Endothelial cell of umbilical vein (primary cell): ENCODE measurements at regions not wholly inside any gene's neighbourhood (a gene's known extent, or its start where the extent isn't known, plus 50 kb on each side); places are given as distances from the start of the nearest gene placed in this dataset.

ENCODE experiments used
- BruUV-seq: library from RNA; stranded (reverse); fragments of 400-500 nt; replicated peaks from 2 replicates; lab custom pipeline; 2021; lab: Mats Ljungman, UMichigan
- CTCF ChIA-PET: fragments of 300-600, 350-600 bp; sonication (Branson Sonifier 250); formaldehyde crosslinking; loops from one replicate; lab custom pipeline; 2021; ENCODE audit warnings: antibody characterized with exemption, inconsistent platforms; lab: Charles Lee
- POLR2A ChIA-PET: fragments of 300-600, 350-600 bp; sonication (Branson Sonifier 250); formaldehyde crosslinking; loops from one replicate; lab custom pipeline; 2021; ENCODE audit warnings: antibody characterized with exemption, inconsistent platforms; lab: Charles Lee
- DNase-seq: peaks from one replicate; pipeline ENCODE4 v3.0.0-alpha.2; 2011; ENCODE audit warnings: low read depth, low spot score
- FAIRE-seq: peaks from 2 replicates; lab custom pipeline; 2011; peaks lifted over from hg19 to GRCh38; lab: Jason Lieb, UNC
- H2AFZ ChIP-seq: 2 replicates; pipeline ENCODE4 v1.6.0; 2012; ENCODE audit warnings: low read depth, low read length, control low read depth, inconsistent platforms
- H3K27ac ChIP-seq: 2 replicates; pipeline ENCODE4 v1.5.1; 2011; ENCODE audit warnings: low read depth, mild to moderate bottlenecking, control low read depth, low read length, moderate library complexity; ENCODE audit not compliant: insufficient read depth
- H3K27me3 ChIP-seq, 2 experiments: 2 replicates each; pipeline versions ENCODE4 v1.6.0 to v1.6.1; 2011; ENCODE audit warnings: low read length in 2 of 2, mixed read lengths in 1 of 2; ENCODE audit not compliant: control insufficient read depth in 2 of 2, insufficient read depth in 2 of 2
- H3K36me3 ChIP-seq, 2 experiments: 2 replicates in 1 of 2; 3 replicates in 1 of 2; pipeline ENCODE4 v1.5.1; 2011; ENCODE audit warnings: low read length in 2 of 2, mild to moderate bottlenecking in 1 of 2, moderate library complexity in 1 of 2; ENCODE audit not compliant: control insufficient read depth in 2 of 2, insufficient read depth in 2 of 2; ENCODE audit errors: extremely low read depth in 1 of 2
- H3K4me1 ChIP-seq: 3 replicates; pipeline ENCODE4 v1.5.1; 2011; ENCODE audit warnings: mild to moderate bottlenecking, low read length; ENCODE audit not compliant: control insufficient read depth, insufficient read depth; ENCODE audit errors: extremely low read depth
- H3K4me2 ChIP-seq: 2 replicates; pipeline ENCODE4 v1.6.1; 2011; ENCODE audit warnings: low read length, control low read depth, mixed read lengths; ENCODE audit not compliant: insufficient read depth
- H3K4me3 ChIP-seq, 3 experiments: fragments of 200-600 bp in 1 of 3; sonication (generic), shearing (Covaris generic) in 1 of 3; replicated peaks in 1 of 3; 2 replicates each; pipeline ENCODE4 v1.5.1; 2011 to 2016; ENCODE audit warnings: control low read depth in 3 of 3, low read length in 3 of 3, mild to moderate bottlenecking in 2 of 3, inconsistent platforms in 1 of 3, low read depth in 1 of 3, moderate library complexity in 1 of 3; ENCODE audit not compliant: insufficient read depth in 1 of 3
- H3K79me2 ChIP-seq: 2 replicates; pipeline ENCODE4 v1.6.0; 2012; ENCODE audit warnings: low read length, inconsistent platforms; ENCODE audit not compliant: control insufficient read depth, insufficient read depth
- H3K9ac ChIP-seq: replicated peaks from 2 replicates; pipeline ENCODE3; 2011; ENCODE audit warnings: low read length, control low read depth; ENCODE audit not compliant: insufficient read depth; ENCODE audit errors: extremely low read depth
- H3K9me1 ChIP-seq: replicated peaks from 3 replicates; pipeline ENCODE4 v1.6.0; 2011; ENCODE audit warnings: mild to moderate bottlenecking, low read length; ENCODE audit not compliant: control insufficient read depth, insufficient read depth; ENCODE audit errors: extremely low read depth
- H3K9me3 ChIP-seq: replicated peaks from 2 replicates; pipeline ENCODE4 v1.5.1; 2012; ENCODE audit warnings: low read length, inconsistent platforms; ENCODE audit not compliant: control insufficient read depth, insufficient read depth
- H4K20me1 ChIP-seq: replicated peaks from 2 replicates; pipeline ENCODE3; 2011; ENCODE audit warnings: mild to moderate bottlenecking, low read length; ENCODE audit not compliant: control insufficient read depth, insufficient read depth; ENCODE audit errors: extremely low read depth
- EZH2 ChIP-seq: IDR thresholded peaks from 2 replicates; pipeline ENCODE4 v1.6.1; 2012; ENCODE audit warnings: borderline replicate concordance, low read depth, mild to moderate bottlenecking, moderate library complexity, low read length, inconsistent platforms; ENCODE audit not compliant: severe bottlenecking
- FOS ChIP-seq: IDR thresholded peaks from 2 replicates; pipeline ENCODE4 v1.6.1; 2011; ENCODE audit warnings: mild to moderate bottlenecking, low read length, moderate library complexity, borderline replicate concordance; ENCODE audit not compliant: insufficient read depth
- GATA2 ChIP-seq: IDR thresholded peaks from 2 replicates; pipeline ENCODE4 v1.7.0; 2011; ENCODE audit warnings: low read depth, mild to moderate bottlenecking, moderate library complexity, mixed read lengths, low read length; ENCODE audit not compliant: insufficient read length, insufficient read depth
- JUN ChIP-seq: IDR thresholded peaks from 2 replicates; pipeline ENCODE4 v1.6.1; 2011; ENCODE audit warnings: borderline replicate concordance, low read depth; ENCODE audit not compliant: insufficient read length, insufficient read depth
- MYC ChIP-seq: IDR thresholded peaks from one replicate; pipeline ENCODE4 v1.6.1; 2011; ENCODE audit warnings: mild to moderate bottlenecking, low read depth, low read length
- POLR2A ChIP-seq: IDR thresholded peaks from 2 replicates; pipeline ENCODE4 v1.6.1; 2012; ENCODE audit warnings: low read depth, mild to moderate bottlenecking, control low read depth, low read length
- POLR2AphosphoS5 ChIP-seq: IDR thresholded peaks from 2 replicates; pipeline ENCODE4 v1.6.1; 2012; ENCODE audit warnings: low read depth, mild to moderate bottlenecking, control low read depth, low read length, moderate library complexity; ENCODE audit not compliant: insufficient read depth
- dilution Hi-C: fragments of 300-500 bp; cut with MboI; formaldehyde crosslinking; loops from one replicate; pipeline ENCODE4 v1.15.0; 2019; ENCODE audit warnings: low sequenced_read_pairs; ENCODE audit not compliant: extremely low pct_ligation_motif_present
- intact Hi-C: fragments of 100-400 bp; cut with micrococcal nuclease; formaldehyde crosslinking; loops from one replicate; pipeline ENCODE4 v1.10.0; 2022
- TF ChIP-seq, protein P1 (sequence below), 2 donors: IDR thresholded peaks; 1 replicate in 1 of 2; 2 replicates in 1 of 2; pipeline ENCODE4 v1.5.1; 2011; ENCODE audit warnings: low read length in 2 of 2, mild to moderate bottlenecking in 2 of 2, moderate library complexity in 2 of 2, control low read depth in 1 of 2, inconsistent platforms in 1 of 2, low read depth in 1 of 2; ENCODE audit not compliant: insufficient read depth in 1 of 2; ENCODE audit errors: extremely low read depth in 1 of 2
- TF ChIP-seq, protein P2 (sequence below): IDR thresholded peaks from 2 replicates; pipeline ENCODE4 v1.6.1; 2011; ENCODE audit not compliant: insufficient read depth, insufficient read length

DNA sequence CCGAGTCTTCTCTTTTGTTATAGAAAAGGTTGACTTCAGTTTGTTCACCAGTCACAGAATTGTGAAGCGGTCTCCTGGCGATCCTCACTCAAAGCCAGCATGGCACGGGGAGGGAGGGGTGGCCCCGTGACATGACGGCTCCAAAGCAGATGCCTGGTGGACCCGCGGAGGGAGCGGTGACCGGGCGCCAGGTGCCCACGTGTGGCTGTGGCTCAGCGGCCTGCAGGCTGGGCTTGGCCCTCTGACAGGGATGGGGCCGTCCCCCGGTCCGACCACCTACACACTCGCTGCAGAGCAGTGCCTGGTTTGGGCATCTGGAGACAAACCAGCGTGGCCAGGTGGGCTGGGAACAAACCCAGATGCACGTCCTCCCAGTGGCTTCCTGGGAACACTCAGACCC, 129.1 kb upstream of the SNTG2 start:
- Histone ChIP-seq H3K4me3 (no peak overlapping the region), H4K20me1 (no peaks in the 10 kb centered on the region), H3K9ac (no peak overlapping the region), H3K4me2 (no peak overlapping the region), H3K27me3 (no peaks in the 10 kb centered on the region), H3K79me2 (no peaks in the 10 kb centered on the region), H3K27ac (no peak overlapping the region), H3K9me1 (no peaks in the 10 kb centered on the region), H2AFZ (no peak overlapping the region), H3K9me3 (peaks cover 8% of the 10 kb centered on the region), H3K4me1 (no peaks in the 10 kb centered on the region), H3K36me3 (no peaks in the 10 kb centered on the region)
- ChIA-PET POLR2A (no interaction called here), CTCF (no interaction called here)
- TF ChIP-seq POLR2AphosphoS5 (no peak), FOS (no peak), GATA2 (no peak), POLR2A (no peak), JUN (no peak), EZH2 (no peak), MYC (no peak)
- TF ChIP-seq, protein P1, sequence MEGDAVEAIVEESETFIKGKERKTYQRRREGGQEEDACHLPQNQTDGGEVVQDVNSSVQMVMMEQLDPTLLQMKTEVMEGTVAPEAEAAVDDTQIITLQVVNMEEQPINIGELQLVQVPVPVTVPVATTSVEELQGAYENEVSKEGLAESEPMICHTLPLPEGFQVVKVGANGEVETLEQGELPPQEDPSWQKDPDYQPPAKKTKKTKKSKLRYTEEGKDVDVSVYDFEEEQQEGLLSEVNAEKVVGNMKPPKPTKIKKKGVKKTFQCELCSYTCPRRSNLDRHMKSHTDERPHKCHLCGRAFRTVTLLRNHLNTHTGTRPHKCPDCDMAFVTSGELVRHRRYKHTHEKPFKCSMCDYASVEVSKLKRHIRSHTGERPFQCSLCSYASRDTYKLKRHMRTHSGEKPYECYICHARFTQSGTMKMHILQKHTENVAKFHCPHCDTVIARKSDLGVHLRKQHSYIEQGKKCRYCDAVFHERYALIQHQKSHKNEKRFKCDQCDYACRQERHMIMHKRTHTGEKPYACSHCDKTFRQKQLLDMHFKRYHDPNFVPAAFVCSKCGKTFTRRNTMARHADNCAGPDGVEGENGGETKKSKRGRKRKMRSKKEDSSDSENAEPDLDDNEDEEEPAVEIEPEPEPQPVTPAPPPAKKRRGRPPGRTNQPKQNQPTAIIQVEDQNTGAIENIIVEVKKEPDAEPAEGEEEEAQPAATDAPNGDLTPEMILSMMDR (IDR thresholded peaks at IDR 0.05; ENCODE audit: extremely low read depth in 1 of 2, insufficient read depth in 1 of 2, low read depth in 1 of 2, low read length in 2 of 2): no peak
- TF ChIP-seq, protein P2, sequence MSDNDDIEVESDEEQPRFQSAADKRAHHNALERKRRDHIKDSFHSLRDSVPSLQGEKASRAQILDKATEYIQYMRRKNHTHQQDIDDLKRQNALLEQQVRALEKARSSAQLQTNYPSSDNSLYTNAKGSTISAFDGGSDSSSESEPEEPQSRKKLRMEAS: no peak
- DNase-seq (no peak), FAIRE-seq (no peak)
- dilution Hi-C loops (no loop called here), intact Hi-C loops (no loop called here)
- no TSS peak for BruUV-seq
